ENCODE measurements at regions not wholly inside any gene's neighbourhood (a gene's known extent, or its start where the extent isn't known, plus 50 kb on each side); places are given as distances from the start of the nearest gene placed in this dataset.

- DNase-seq (ENCODE audit: extremely low spot score) = no peak
- ChIA-PET CTCF (no interaction called here), POLR2A (no interaction called here)
- TF ChIP-seq CTCF (IDR thresholded peaks at IDR 0.05; ENCODE audit: control extremely low read depth, extremely low read depth, low read depth, missing control alignments) = no peak
These were observed 264.5 kb upstream of the CDH6 start for GRCh38 chr5:30928956-30929355.

GRCh38 chr5:30926218-30926617 lies 267.3 kb upstream of the CDH6 start:
- no peak for TF ChIP-seq CTCF (IDR thresholded peaks at IDR 0.05; ENCODE audit: control extremely low read depth, extremely low read depth, low read depth, missing control alignments)
- ChIA-PET POLR2A (no interaction called here), CTCF (no interaction called here)
- no peak for DNase-seq (ENCODE audit: extremely low spot score)

GRCh38 chr5:30921388-30921787 lies 272.1 kb upstream of the CDH6 start:
- ChIA-PET CTCF (interaction anchor here (1.1 kb wide), 1 partner anchor 10 kb away, joined by 3 read pairs; no protein-coding TSS in a partner anchor), POLR2A (no interaction called here)
- TF ChIP-seq CTCF (IDR thresholded peaks at IDR 0.05; ENCODE audit: control extremely low read depth, extremely low read depth, low read depth, missing control alignments) = no peak
- no peak for DNase-seq (ENCODE audit: extremely low spot score)

GRCh38 chr5:30918171-30918570 lies 275.3 kb upstream of the CDH6 start:
- ChIA-PET CTCF (no interaction called here), POLR2A (no interaction called here)
- TF ChIP-seq CTCF (IDR thresholded peaks at IDR 0.05; ENCODE audit: control extremely low read depth, extremely low read depth, low read depth, missing control alignments) = no peak
- DNase-seq (ENCODE audit: extremely low spot score) = no peak

GRCh38 chr5:30908356-30908755 lies 285.1 kb upstream of the CDH6 start:
- no peak for TF ChIP-seq CTCF (IDR thresholded peaks at IDR 0.05; ENCODE audit: control extremely low read depth, extremely low read depth, low read depth, missing control alignments)
- DNase-seq (ENCODE audit: extremely low spot score) = no peak
- CTCF ChIA-PET = no interaction called here
- POLR2A ChIA-PET = no interaction called here

- CTCF ChIA-PET = no interaction called here
- POLR2A ChIA-PET = no interaction called here
- TF ChIP-seq CTCF (IDR thresholded peaks at IDR 0.05; ENCODE audit: control extremely low read depth, extremely low read depth, low read depth, missing control alignments) = no peak
- no peak for DNase-seq (ENCODE audit: extremely low spot score)
These were observed 293.1 kb upstream of the CDH6 start for GRCh38 chr5:30900367-30900766.

GRCh38 chr5:30894811-30895210 lies 298.7 kb upstream of the CDH6 start:
- ChIA-PET POLR2A (no interaction called here), CTCF (no interaction called here)
- DNase-seq (ENCODE audit: extremely low spot score) = no peak
- TF ChIP-seq CTCF (IDR thresholded peaks at IDR 0.05; ENCODE audit: control extremely low read depth, extremely low read depth, low read depth, missing control alignments) = no peak

Data from GM10248 (cell line).